ENCODE measurements at regions not wholly inside any gene's neighbourhood (a gene's known extent, or its start where the extent isn't known, plus 50 kb on each side); places are given as distances from the start of the nearest gene placed in this dataset.

DNA sequence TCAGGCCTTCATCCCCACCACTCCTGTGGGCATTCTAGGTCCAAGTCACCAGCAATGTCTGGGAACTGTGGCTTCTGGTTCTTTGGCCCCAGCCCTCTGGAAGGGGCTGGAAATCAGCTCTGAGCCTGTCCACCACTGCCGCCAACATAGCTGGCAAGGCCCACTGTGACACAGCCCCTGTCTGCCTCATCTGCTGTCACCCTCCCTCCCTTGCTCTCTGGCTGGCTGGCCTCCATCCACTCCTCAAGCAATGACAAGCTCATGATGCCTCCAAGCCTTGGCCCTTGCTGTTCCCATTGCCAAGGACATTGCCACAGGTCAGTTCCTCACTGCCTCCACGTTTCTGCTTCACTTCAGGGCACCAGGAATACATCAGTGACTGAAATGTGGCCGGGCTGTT is 93.7 kb downstream of the LHX2 start:
- TF ChIP-seq, protein P1, sequence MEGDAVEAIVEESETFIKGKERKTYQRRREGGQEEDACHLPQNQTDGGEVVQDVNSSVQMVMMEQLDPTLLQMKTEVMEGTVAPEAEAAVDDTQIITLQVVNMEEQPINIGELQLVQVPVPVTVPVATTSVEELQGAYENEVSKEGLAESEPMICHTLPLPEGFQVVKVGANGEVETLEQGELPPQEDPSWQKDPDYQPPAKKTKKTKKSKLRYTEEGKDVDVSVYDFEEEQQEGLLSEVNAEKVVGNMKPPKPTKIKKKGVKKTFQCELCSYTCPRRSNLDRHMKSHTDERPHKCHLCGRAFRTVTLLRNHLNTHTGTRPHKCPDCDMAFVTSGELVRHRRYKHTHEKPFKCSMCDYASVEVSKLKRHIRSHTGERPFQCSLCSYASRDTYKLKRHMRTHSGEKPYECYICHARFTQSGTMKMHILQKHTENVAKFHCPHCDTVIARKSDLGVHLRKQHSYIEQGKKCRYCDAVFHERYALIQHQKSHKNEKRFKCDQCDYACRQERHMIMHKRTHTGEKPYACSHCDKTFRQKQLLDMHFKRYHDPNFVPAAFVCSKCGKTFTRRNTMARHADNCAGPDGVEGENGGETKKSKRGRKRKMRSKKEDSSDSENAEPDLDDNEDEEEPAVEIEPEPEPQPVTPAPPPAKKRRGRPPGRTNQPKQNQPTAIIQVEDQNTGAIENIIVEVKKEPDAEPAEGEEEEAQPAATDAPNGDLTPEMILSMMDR (conservative IDR thresholded peaks at IDR 0.05; ENCODE audit: low read length) = no peak
- no peak for TF ChIP-seq EZH2phosphoT487 (IDR thresholded peaks at IDR 0.05; ENCODE audit: borderline replicate concordance, low read depth, low read length)

Data from OCI-LY7 (cell line).